PC-9 (cell line): ENCODE measurements at regions not wholly inside any gene's neighbourhood (a gene's known extent, or its start where the extent isn't known, plus 50 kb on each side); places are given as distances from the start of the nearest gene placed in this dataset.

Source experiments
- EZH2 ChIP-seq: fragments of 200-600 bp; sonication (generic); IDR thresholded peaks from 2 replicates; pipeline ENCODE4 v1.8.0; 2017; ENCODE audit warnings: antibody characterized with exemption, low read depth
- TF ChIP-seq, protein P1 (sequence below): fragments of 200-600 bp; sonication (generic); conservative IDR thresholded peaks from 2 replicates; pipeline ENCODE4 v1.6.1; 2017; ENCODE audit warnings: mixed run types, antibody characterized with exemption, mild to moderate bottlenecking, moderate library complexity

DNA sequence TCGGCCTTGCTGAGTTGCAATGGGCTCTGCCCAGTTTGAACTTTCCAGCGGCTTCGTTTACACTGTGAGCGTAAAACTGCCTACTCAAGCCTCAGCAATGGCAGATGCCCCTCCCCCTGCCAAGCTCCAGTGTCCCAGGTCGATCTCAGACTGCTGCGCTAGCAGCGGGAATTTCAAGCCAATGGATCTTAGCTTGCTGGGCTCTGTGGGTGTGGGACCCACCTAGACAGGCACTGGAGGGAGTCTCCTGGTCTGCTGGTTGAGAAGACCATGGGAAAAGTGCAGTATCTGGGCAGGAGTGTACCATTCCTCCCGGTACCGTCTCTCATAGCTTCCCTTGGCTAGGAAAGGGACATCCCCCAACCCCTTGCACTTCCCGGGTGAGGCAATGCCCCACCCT is 88.2 kb downstream of the KLHL28 start:
- TF ChIP-seq, protein P1, sequence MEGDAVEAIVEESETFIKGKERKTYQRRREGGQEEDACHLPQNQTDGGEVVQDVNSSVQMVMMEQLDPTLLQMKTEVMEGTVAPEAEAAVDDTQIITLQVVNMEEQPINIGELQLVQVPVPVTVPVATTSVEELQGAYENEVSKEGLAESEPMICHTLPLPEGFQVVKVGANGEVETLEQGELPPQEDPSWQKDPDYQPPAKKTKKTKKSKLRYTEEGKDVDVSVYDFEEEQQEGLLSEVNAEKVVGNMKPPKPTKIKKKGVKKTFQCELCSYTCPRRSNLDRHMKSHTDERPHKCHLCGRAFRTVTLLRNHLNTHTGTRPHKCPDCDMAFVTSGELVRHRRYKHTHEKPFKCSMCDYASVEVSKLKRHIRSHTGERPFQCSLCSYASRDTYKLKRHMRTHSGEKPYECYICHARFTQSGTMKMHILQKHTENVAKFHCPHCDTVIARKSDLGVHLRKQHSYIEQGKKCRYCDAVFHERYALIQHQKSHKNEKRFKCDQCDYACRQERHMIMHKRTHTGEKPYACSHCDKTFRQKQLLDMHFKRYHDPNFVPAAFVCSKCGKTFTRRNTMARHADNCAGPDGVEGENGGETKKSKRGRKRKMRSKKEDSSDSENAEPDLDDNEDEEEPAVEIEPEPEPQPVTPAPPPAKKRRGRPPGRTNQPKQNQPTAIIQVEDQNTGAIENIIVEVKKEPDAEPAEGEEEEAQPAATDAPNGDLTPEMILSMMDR, result no peak
- no peak for TF ChIP-seq EZH2
